AG09309 (cell line): ENCODE measurements at regions not wholly inside any gene's neighbourhood (a gene's known extent, or its start where the extent isn't known, plus 50 kb on each side); places are given as distances from the start of the nearest gene placed in this dataset.

Source experiments
- DNase-seq: peaks from one replicate; pipeline ENCODE4 v3.0.0-alpha.2; 2010; ENCODE audit warnings: low read depth
- H3K4me3 ChIP-seq: 2 replicates; pipeline ENCODE4 v1.5.1; 2011; ENCODE audit warnings: mild to moderate bottlenecking, low read depth, low read length, moderate library complexity; ENCODE audit not compliant: control insufficient read depth
- CTCF ChIP-seq: IDR thresholded peaks from 2 replicates; pipeline ENCODE4 v1.5.1; 2011; ENCODE audit warnings: mild to moderate bottlenecking, low read depth, low read length, inconsistent platforms; ENCODE audit not compliant: insufficient read depth, control insufficient read depth; ENCODE audit errors: missing control alignments

- no peak for DNase-seq
- TF ChIP-seq CTCF, result no peak
- H3K4me3 ChIP-seq, result no peak overlapping the region
These were observed 248.9 kb upstream of the TNRC6C start for GRCh38 chr17:77709594-77709993.

GRCh38 chr17:77712578-77712977 lies 245.9 kb upstream of the TNRC6C start:
- H3K4me3 ChIP-seq, result no peak overlapping the region
- no peak for DNase-seq
- no peak for TF ChIP-seq CTCF

GRCh38 chr17:77716289-77716926 lies 242.1 kb upstream of the TNRC6C start:
- H3K4me3 ChIP-seq, result no peak overlapping the region
- TF ChIP-seq CTCF, result no peak
- DNase-seq, result no peak

GRCh38 chr17:77717941-77718668 lies 240.4 kb upstream of the TNRC6C start:
- no peak for TF ChIP-seq CTCF
- DNase-seq, result no peak
- H3K4me3 ChIP-seq, result no peak overlapping the region

- H3K4me3 ChIP-seq, result no peak overlapping the region
- DNase-seq, result no peak
- TF ChIP-seq CTCF, result no peak
These were observed 239.9 kb upstream of the TNRC6C start for GRCh38 chr17:77718669-77718961.

- DNase-seq, result no peak
- no peak for TF ChIP-seq CTCF
- H3K4me3 ChIP-seq, result no peak overlapping the region
These were observed 238.7 kb upstream of the TNRC6C start for GRCh38 chr17:77719806-77720205.
